GM23338 (cell line): ENCODE measurements at regions not wholly inside any gene's neighbourhood (a gene's known extent, or its start where the extent isn't known, plus 50 kb on each side); places are given as distances from the start of the nearest gene placed in this dataset.

Source experiments
- CREB1 ChIP-seq: fragments of 250-450 bp; sonication (Bioruptor Pico); IDR thresholded peaks from 2 replicates; pipeline ENCODE4 v1.5.0; 2020; ENCODE audit warnings: low read depth, mild to moderate bottlenecking, moderate library complexity
- CTCF ChIP-seq, 2 experiments: fragments of 200-600 bp in 1 of 2; sonication (generic) in 1 of 2; conservative IDR thresholded peaks; 2 replicates each; pipeline versions ENCODE4 v1.5.1 to v1.6.1; 2016 to 2017; ENCODE audit warnings: antibody characterized with exemption in 2 of 2, low read depth in 2 of 2, mild to moderate bottlenecking in 2 of 2, moderate library complexity in 1 of 2
- EZH2 ChIP-seq: fragments of 200-600 bp; sonication (generic); IDR thresholded peaks from one replicate; pipeline ENCODE4 v1.8.0; 2017; ENCODE audit warnings: antibody characterized with exemption, mild to moderate bottlenecking, low read depth; ENCODE audit not compliant: unreplicated experiment
- EZH2phosphoT487 ChIP-seq: fragments of 200-600 bp; sonication (generic); IDR thresholded peaks from one replicate; pipeline ENCODE4 v1.8.1; 2018; ENCODE audit warnings: antibody characterized with exemption; ENCODE audit not compliant: unreplicated experiment
- POLR2AphosphoS5 ChIP-seq: IDR thresholded peaks from 2 replicates; pipeline ENCODE4 v1.6.1; 2016; ENCODE audit warnings: antibody characterized with exemption, low read depth
- ZNF462 ChIP-seq: fragments of 250-450 bp; sonication (Bioruptor Pico); IDR thresholded peaks from 2 replicates; pipeline ENCODE4 v1.5.0; 2020; ENCODE audit warnings: mild to moderate bottlenecking, moderate library complexity
- TF ChIP-seq, protein P1 (sequence below): IDR thresholded peaks from one replicate; pipeline ENCODE4 v1.6.1; 2018; ENCODE audit warnings: antibody characterized with exemption; ENCODE audit not compliant: unreplicated experiment

- no peak for TF ChIP-seq CTCF (conservative IDR thresholded peaks at IDR 0.05; ENCODE audit: low read depth in 2 of 2)
- TF ChIP-seq POLR2AphosphoS5, result no peak
- no peak for TF ChIP-seq EZH2
- no peak for TF ChIP-seq EZH2phosphoT487
- TF ChIP-seq ZNF462 (CRISPR knock-in tag), result no peak
- no peak for TF ChIP-seq CREB1 (CRISPR knock-in tag)
- TF ChIP-seq, protein P1, sequence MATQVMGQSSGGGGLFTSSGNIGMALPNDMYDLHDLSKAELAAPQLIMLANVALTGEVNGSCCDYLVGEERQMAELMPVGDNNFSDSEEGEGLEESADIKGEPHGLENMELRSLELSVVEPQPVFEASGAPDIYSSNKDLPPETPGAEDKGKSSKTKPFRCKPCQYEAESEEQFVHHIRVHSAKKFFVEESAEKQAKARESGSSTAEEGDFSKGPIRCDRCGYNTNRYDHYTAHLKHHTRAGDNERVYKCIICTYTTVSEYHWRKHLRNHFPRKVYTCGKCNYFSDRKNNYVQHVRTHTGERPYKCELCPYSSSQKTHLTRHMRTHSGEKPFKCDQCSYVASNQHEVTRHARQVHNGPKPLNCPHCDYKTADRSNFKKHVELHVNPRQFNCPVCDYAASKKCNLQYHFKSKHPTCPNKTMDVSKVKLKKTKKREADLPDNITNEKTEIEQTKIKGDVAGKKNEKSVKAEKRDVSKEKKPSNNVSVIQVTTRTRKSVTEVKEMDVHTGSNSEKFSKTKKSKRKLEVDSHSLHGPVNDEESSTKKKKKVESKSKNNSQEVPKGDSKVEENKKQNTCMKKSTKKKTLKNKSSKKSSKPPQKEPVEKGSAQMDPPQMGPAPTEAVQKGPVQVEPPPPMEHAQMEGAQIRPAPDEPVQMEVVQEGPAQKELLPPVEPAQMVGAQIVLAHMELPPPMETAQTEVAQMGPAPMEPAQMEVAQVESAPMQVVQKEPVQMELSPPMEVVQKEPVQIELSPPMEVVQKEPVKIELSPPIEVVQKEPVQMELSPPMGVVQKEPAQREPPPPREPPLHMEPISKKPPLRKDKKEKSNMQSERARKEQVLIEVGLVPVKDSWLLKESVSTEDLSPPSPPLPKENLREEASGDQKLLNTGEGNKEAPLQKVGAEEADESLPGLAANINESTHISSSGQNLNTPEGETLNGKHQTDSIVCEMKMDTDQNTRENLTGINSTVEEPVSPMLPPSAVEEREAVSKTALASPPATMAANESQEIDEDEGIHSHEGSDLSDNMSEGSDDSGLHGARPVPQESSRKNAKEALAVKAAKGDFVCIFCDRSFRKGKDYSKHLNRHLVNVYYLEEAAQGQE, result no peak
These were observed 212.4 kb upstream of the FAR2 start for GRCh38 chr12:28936711-28937110.
